CD4-positive, alpha-beta T cell (primary cell): ENCODE measurements at regions not wholly inside any gene's neighbourhood (a gene's known extent, or its start where the extent isn't known, plus 50 kb on each side); places are given as distances from the start of the nearest gene placed in this dataset.

Experiments used
- ATAC-seq: fragments of 200-7000 bp; cut with Tn5 transposase; one replicate; pipeline ENCODE4 v1.10.0; 2022; ENCODE audit warnings: mild to moderate bottlenecking; ENCODE audit not compliant: poor library complexity
- CTCF ChIA-PET: fragments of 350-600 bp; sonication (Branson Sonifier 250); formaldehyde crosslinking; loops from one replicate; lab custom pipeline; 2021; ENCODE audit warnings: antibody characterized with exemption, inconsistent platforms; lab: Charles Lee
- POLR2A ChIA-PET: fragments of 350-600 bp; sonication (Branson Sonifier 250); formaldehyde crosslinking; loops from one replicate; lab custom pipeline; 2021; ENCODE audit warnings: antibody characterized with exemption, inconsistent platforms; lab: Charles Lee
- DNase-seq, 14 experiments: peaks; one replicate each; pipeline ENCODE4 v3.0.0-alpha.2; 2013 to 2020; ENCODE audit warnings: mixed read lengths in 2 of 14
- H3K27ac ChIP-seq, 2 donors: one replicate each; pipeline versions ENCODE4 v1.5.1 to v1.7.0; 2013; ENCODE audit warnings: low read length in 2 of 2, low read depth in 1 of 2, mild to moderate bottlenecking in 1 of 2
- H3K27me3 ChIP-seq, 2 experiments: 1 replicate in 1 of 2; 2 replicates in 1 of 2; pipeline versions ENCODE4 v1.6.1 to v1.7.0; 2013; ENCODE audit warnings: low read length in 2 of 2, control low read depth in 1 of 2, mild to moderate bottlenecking in 1 of 2, moderate library complexity in 1 of 2; ENCODE audit not compliant: insufficient read depth in 2 of 2, control insufficient read depth in 1 of 2
- H3K36me3 ChIP-seq: one replicate; pipeline ENCODE4 v1.6.1; 2013; ENCODE audit warnings: low read length, control low read depth; ENCODE audit not compliant: insufficient read depth
- H3K4me1 ChIP-seq: one replicate; pipeline ENCODE4 v1.6.1; 2013; ENCODE audit warnings: low read length, control low read depth; ENCODE audit not compliant: insufficient read depth
- H3K4me3 ChIP-seq: one replicate; pipeline ENCODE4 v1.5.1; 2013; ENCODE audit warnings: mild to moderate bottlenecking, low read length, moderate library complexity
- H3K9me3 ChIP-seq, 2 experiments: 1 replicate in 1 of 2; 2 replicates in 1 of 2; pipeline versions ENCODE4 v1.6.1 to v1.7.0; 2013; ENCODE audit warnings: low read length in 2 of 2, mild to moderate bottlenecking in 2 of 2, control low read depth in 1 of 2, moderate library complexity in 1 of 2; ENCODE audit not compliant: control insufficient read depth in 1 of 2, insufficient read depth in 1 of 2
- H3K27ac Mint-ChIP-seq: one replicate; pipeline ENCODE4 v1.8.0; 2020; ENCODE audit warnings: mixed read lengths
- H3K27me3 Mint-ChIP-seq: one replicate; pipeline ENCODE4 v1.8.0; 2021; ENCODE audit warnings: mixed read lengths
- H3K36me3 Mint-ChIP-seq: one replicate; pipeline ENCODE4 v1.8.0; 2021; ENCODE audit warnings: low read depth, mixed read lengths
- H3K4me1 Mint-ChIP-seq: one replicate; pipeline ENCODE4 v1.8.0; 2021; ENCODE audit warnings: low read depth, mixed read lengths
- H3K4me3 Mint-ChIP-seq: one replicate; pipeline ENCODE4 v1.8.0; 2020; ENCODE audit warnings: mild to moderate bottlenecking, mixed read lengths
- H3K9me3 Mint-ChIP-seq: one replicate; pipeline ENCODE4 v1.8.0; 2020; ENCODE audit warnings: mixed read lengths
- intact Hi-C, 2 experiments: fragments of 100-400 bp; cut with DNase I in 1 of 2; cut with micrococcal nuclease in 1 of 2; formaldehyde crosslinking; loops; one replicate each; pipeline versions ENCODE4 v1.15.1 to v1.9.0; 2023 to 2025; cut with DNase I, micrococcal nuclease
- TF ChIP-seq, protein P1 (sequence below): fragments of 200-600 bp; IDR thresholded peaks from one replicate; pipeline ENCODE4 v1.8.0; 2022; ENCODE audit warnings: antibody characterized with exemption, mild to moderate bottlenecking

- H3K27me3 ChIP-seq = no peaks in the 10 kb centered on the region
- H3K27me3 Mint-ChIP-seq = no peaks in the 10 kb centered on the region
- H3K4me1 Mint-ChIP-seq = no peaks in the 10 kb centered on the region
- DNase-seq (no peak), ATAC-seq (no peak)
- H3K27ac Mint-ChIP-seq = no peak overlapping the region
- TF ChIP-seq, protein P1, sequence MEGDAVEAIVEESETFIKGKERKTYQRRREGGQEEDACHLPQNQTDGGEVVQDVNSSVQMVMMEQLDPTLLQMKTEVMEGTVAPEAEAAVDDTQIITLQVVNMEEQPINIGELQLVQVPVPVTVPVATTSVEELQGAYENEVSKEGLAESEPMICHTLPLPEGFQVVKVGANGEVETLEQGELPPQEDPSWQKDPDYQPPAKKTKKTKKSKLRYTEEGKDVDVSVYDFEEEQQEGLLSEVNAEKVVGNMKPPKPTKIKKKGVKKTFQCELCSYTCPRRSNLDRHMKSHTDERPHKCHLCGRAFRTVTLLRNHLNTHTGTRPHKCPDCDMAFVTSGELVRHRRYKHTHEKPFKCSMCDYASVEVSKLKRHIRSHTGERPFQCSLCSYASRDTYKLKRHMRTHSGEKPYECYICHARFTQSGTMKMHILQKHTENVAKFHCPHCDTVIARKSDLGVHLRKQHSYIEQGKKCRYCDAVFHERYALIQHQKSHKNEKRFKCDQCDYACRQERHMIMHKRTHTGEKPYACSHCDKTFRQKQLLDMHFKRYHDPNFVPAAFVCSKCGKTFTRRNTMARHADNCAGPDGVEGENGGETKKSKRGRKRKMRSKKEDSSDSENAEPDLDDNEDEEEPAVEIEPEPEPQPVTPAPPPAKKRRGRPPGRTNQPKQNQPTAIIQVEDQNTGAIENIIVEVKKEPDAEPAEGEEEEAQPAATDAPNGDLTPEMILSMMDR = no peak
- no peak overlapping the region for H3K4me3 ChIP-seq
- ChIA-PET POLR2A (no interaction called here), CTCF (no interaction called here)
- H3K4me3 Mint-ChIP-seq = no peak overlapping the region
- no peaks in the 10 kb centered on the region for H3K36me3 Mint-ChIP-seq
- no peaks in the 10 kb centered on the region for H3K36me3 ChIP-seq
- intact Hi-C loops = no loop called here
- peaks cover 4% of the 10 kb centered on the region for H3K9me3 Mint-ChIP-seq
- no peaks in the 10 kb centered on the region for H3K9me3 ChIP-seq
- H3K27ac ChIP-seq = no peak overlapping the region
- no peaks in the 10 kb centered on the region for H3K4me1 ChIP-seq
These were observed 287.5 kb downstream of the LRRIQ3 start for GRCh38 chr1:73910466-73910865.

- Mint-ChIP-seq H3K4me3 (no peak overlapping the region), H3K4me1 (no peaks in the 10 kb centered on the region), H3K27ac (no peak overlapping the region), H3K9me3 (peaks cover 4% of the 10 kb centered on the region), H3K36me3 (no peaks in the 10 kb centered on the region), H3K27me3 (no peaks in the 10 kb centered on the region)
- CTCF ChIA-PET = no interaction called here
- TF ChIP-seq, protein P1 = no peak
- DNase-seq (no peak), ATAC-seq (no peak)
- no peaks in the 10 kb centered on the region for H3K36me3 ChIP-seq
- POLR2A ChIA-PET = no interaction called here
- intact Hi-C loops = no loop called here
- H3K27ac ChIP-seq = no peak overlapping the region
- H3K4me3 ChIP-seq = no peak overlapping the region
- no peaks in the 10 kb centered on the region for H3K9me3 ChIP-seq
- no peaks in the 10 kb centered on the region for H3K4me1 ChIP-seq
- no peaks in the 10 kb centered on the region for H3K27me3 ChIP-seq
These were observed 287.9 kb downstream of the LRRIQ3 start for GRCh38 chr1:73910062-73910461.

DNA sequence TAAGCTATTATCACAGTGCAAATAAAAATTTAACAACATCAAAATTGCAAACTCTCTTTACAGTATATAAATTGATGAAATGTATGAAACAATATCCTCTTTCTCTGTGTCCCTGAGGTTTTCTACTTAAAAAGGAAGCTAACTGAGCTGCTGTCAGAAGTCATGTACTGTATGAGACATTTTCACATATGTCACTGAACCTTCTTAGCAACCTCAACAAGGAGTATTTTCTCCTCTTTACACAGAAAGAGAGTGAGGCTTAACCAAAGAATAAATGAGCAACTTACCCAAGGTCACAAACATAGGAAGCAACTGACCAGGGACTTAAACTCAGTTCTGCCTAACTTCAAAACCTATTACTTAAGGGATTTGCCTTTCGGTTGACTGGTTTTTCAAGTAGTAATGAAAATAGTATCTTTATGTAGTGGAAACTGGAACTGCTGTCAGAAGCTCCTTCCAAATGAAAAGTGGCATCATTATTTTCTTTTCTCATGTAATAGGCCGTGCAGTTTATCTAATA, 288.9 kb downstream of the LRRIQ3 start:
- ATAC-seq (no peak), DNase-seq (no peak)
- Mint-ChIP-seq H3K27ac (no peak overlapping the region), H3K4me1 (no peaks in the 10 kb centered on the region), H3K27me3 (no peaks in the 10 kb centered on the region), H3K4me3 (no peak overlapping the region), H3K36me3 (no peaks in the 10 kb centered on the region), H3K9me3 (peaks cover 7% of the 10 kb centered on the region)
- H3K27me3 ChIP-seq = no peaks in the 10 kb centered on the region
- ChIA-PET POLR2A (no interaction called here), CTCF (no interaction called here)
- no peak overlapping the region for H3K4me3 ChIP-seq
- H3K9me3 ChIP-seq = no peaks in the 10 kb centered on the region
- intact Hi-C loops = no loop called here
- TF ChIP-seq, protein P1 = no peak
- no peak overlapping the region for H3K27ac ChIP-seq
- H3K4me1 ChIP-seq = no peaks in the 10 kb centered on the region
- no peaks in the 10 kb centered on the region for H3K36me3 ChIP-seq
